HG02885 (cell line): ENCODE measurements at regions not wholly inside any gene's neighbourhood (a gene's known extent, or its start where the extent isn't known, plus 50 kb on each side); places are given as distances from the start of the nearest gene placed in this dataset.
"Not testable (repeated sequence)": the region's sequence is repeated elsewhere in the genome, so short reads cannot be mapped to it uniquely, and the experiment has no call there.

Experiments
- ATAC-seq: cut with Tn5 transposase; IDR thresholded peaks from one replicate; pipeline ENCODE4 v1.9.1; 2021; ENCODE audit warnings: mild to moderate bottlenecking; ENCODE audit not compliant: unreplicated experiment, poor library complexity

GRCh38 chr16:88224131-88224898, 158.4 kb upstream of the ZNF469 start:
- not testable (repeated sequence) for ATAC-seq

GRCh38 chr16:88225640-88226230, 157.0 kb upstream of the ZNF469 start:
- ATAC-seq, result not testable (repeated sequence)

GRCh38 chr16:88226302-88226701, 156.5 kb upstream of the ZNF469 start:
- not testable (repeated sequence) for ATAC-seq

GRCh38 chr16:88227026-88227721, 155.6 kb upstream of the ZNF469 start:
- ATAC-seq, result not testable (repeated sequence)

- ATAC-seq, result not testable (repeated sequence)
Measured at GRCh38 chr16:88227722-88228482, 154.9 kb upstream of the ZNF469 start.

GRCh38 chr16:88228751-88229150, 154.0 kb upstream of the ZNF469 start:
- not testable (repeated sequence) for ATAC-seq

GRCh38 chr16:88229710-88230109, 153.0 kb upstream of the ZNF469 start:
- not testable (repeated sequence) for ATAC-seq

GRCh38 chr16:88230276-88230966, 152.3 kb upstream of the ZNF469 start:
- ATAC-seq, result not testable (repeated sequence)

GRCh38 chr16:88230967-88231615, 151.7 kb upstream of the ZNF469 start:
- not testable (repeated sequence) for ATAC-seq

GRCh38 chr16:88231839-88232238, 150.9 kb upstream of the ZNF469 start:
- not testable (repeated sequence) for ATAC-seq

- ATAC-seq, result not testable (repeated sequence)
Measured at GRCh38 chr16:88232401-88233258, 150.1 kb upstream of the ZNF469 start.

GRCh38 chr16:88233621-88234420, 148.9 kb upstream of the ZNF469 start:
- ATAC-seq, result not testable (repeated sequence)

- ATAC-seq, result not testable (repeated sequence)
Measured at GRCh38 chr16:88234421-88235271, 148.1 kb upstream of the ZNF469 start.

- not testable (repeated sequence) for ATAC-seq
Measured at GRCh38 chr16:88235691-88236090, 147.1 kb upstream of the ZNF469 start.

GRCh38 chr16:88236229-88236628, 146.5 kb upstream of the ZNF469 start:
- not testable (repeated sequence) for ATAC-seq

- ATAC-seq, result not testable (repeated sequence)
Measured at GRCh38 chr16:88237314-88237713, 145.4 kb upstream of the ZNF469 start.
